Activated CD8-positive, alpha-beta memory T cell treated with anti-CD3 and anti-CD28 coated beads, Interleukin-2, amount 50 U/mL, for 24 hours (primary cell): ENCODE measurements at regions not wholly inside any gene's neighbourhood (a gene's known extent, or its start where the extent isn't known, plus 50 kb on each side); places are given as distances from the start of the nearest gene placed in this dataset.

ENCODE experiments used
- DNase-seq: peaks from one replicate; pipeline ENCODE4 v3.0.0-alpha.2; 2020; ENCODE audit errors: extremely low read depth

GRCh38 chr21:38984982-38985567 lies 179.3 kb downstream of the ETS2 start:
- no peak for DNase-seq

GRCh38 chr21:38984568-38984967 lies 178.8 kb downstream of the ETS2 start:
- no peak for DNase-seq

DNA sequence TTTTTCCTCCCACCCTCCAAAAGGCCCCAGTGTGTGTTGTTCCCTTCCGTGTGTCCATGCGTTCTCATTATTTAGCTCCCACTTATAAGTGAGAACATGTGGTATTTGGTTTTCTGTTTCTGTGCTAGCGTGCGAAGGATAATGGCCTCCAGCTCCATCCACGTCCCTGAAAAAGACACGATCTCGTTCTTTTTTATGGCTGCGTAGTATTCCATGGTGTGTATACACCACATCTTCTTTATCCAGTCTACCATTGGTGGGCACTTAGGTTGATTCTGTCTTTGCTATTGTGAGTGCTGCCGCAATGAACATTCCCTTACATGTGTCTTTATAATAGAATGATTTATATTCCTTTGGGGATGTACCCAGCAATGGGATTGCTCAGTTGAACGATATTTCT lies 177.8 kb downstream of the ETS2 start:
- DNase-seq: no peak

DNA sequence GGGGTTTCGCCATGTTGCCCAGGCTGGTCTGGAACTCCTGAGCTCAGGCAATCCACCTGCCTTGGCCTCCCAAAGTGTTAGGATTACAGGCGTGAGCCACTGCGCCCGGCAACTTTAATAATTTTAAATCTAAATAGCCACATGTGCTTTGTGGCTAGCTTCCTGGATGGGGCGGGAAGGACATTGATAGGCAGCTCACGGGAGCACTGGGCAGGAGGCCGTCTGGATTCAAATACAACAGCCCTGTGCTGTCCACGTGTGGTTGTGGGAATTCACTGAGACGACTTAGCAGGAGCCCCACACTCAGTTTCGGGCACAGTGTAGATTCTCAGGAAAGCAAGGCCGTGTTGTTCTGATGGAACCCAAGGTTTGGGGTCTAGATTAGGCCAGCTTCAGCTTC lies 177.1 kb downstream of the ETS2 start:
- DNase-seq: no peak

- DNase-seq: no peak
Observed at GRCh38 chr21:38982096-38982495, 176.4 kb downstream of the ETS2 start.

- DNase-seq: no peak
Observed at GRCh38 chr21:38980416-38981313, 174.9 kb downstream of the ETS2 start.

DNA sequence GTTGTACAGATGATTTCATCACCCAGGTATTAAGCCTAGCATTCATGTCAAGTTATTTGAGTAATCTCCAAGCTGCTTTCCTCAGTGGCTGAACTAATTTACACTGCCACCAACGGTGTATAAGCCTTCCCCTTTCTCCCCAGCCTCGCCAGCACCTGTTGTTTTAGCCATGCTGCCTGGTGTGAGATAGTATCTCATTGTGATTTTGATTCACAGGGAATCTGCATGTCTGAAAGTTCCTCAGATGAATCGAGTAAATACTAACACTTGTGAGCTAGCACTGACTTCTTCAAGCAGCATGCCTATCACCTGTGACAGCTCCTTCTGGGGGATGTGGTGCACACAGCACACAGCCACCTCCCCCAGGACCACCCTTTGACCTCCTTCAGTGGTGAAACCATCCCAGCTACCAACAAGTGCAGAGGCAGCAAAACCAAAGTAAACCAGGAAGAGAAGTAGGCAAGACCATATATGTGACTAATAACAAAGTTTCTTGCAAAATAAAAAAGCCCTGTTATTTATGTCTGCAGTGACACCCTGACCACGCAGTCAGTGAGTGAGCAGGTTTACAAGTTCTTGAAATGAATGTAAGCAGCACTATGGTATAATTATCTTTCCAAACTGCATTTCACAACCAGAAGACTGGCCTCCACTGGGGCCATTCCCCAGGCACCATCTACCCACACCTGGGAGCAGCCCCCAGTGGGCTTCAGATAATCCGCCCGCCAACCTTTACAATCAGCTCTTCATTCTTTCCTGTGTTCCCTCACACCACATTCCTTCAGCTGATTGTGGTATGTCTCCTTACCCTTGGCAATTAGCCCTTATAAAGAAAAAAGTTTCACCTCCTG lies 173.8 kb downstream of the ETS2 start:
- no peak for DNase-seq

- DNase-seq: no peak
Observed at GRCh38 chr21:38976900-38977299, 171.2 kb downstream of the ETS2 start.

DNA sequence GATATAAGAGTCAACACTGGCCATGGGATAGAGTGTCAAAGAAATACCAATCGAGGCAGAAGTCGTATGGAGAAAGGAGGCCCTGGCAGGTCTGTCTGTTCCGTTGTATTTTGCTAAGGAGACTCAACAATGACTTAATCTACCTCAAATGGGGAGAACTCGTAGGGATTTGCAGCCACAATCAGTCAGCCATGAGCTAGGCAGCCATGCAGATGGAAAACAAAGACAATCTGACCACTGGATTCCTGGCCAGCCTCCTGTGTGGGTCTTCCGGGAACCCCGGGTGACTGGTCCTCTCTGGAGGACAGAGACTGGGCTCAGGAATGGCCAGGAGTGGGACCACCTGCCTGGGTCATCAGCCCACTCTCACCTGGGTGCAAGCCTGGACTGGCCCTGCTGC lies 167.8 kb downstream of the ETS2 start:
- DNase-seq: no peak

DNA sequence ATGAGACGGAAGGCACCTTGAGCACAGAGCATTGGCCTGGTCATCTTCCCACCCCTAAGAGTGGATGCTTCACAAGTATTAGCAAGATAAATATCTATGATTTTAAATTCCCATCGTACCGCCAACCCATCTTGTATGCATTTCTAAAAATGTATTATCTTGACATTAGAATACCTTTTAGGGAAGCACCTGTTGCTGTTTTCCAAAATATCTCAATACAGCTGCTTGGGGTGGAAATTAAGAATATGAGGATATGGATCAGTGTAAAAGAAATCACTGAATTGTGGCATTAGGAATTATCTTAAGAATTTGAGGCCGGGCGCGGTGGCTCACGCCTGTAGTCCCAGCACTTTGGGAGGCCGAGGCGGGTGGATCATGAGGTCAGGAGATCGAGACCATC lies 166.3 kb downstream of the ETS2 start:
- DNase-seq: no peak

GRCh38 chr21:38970765-38971164 lies 165.0 kb downstream of the ETS2 start:
- DNase-seq: no peak

GRCh38 chr21:38968887-38969543 lies 163.3 kb downstream of the ETS2 start:
- no peak for DNase-seq

DNA sequence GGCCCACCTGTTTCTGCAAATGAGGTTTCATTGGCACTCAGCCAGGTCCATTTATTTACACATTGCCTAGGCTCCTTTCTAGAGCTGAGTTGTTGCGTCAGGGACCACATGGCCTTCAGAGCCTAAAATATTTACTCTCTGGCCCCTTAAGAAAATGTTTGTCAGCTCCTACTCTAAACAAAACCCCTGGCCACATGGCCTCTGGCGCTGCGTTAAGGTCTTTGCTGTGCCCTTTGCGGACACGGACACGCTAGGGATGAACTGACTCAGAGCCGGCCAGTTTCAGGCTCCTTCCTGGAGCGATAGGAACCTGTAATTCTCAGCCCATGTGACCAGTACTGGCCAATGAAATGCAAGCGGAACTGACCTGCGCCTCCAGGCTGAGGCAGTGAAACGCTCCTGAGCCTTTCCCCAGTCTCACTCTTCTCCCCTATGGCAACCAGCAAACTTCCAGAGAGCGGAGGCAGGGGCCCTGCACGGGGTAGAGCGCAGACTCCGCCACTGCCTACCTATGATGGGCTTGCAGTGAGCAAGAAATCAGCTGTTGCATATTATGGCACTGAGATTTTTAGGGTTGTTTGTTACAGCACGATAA lies 160.3 kb downstream of the ETS2 start:
- DNase-seq: no peak

- no peak for DNase-seq
Observed at GRCh38 chr21:38965241-38965640, 159.5 kb downstream of the ETS2 start.

GRCh38 chr21:38963006-38963405 lies 157.3 kb downstream of the ETS2 start:
- DNase-seq: no peak

- DNase-seq: no peak
Observed at GRCh38 chr21:38960251-38960650, 154.5 kb downstream of the ETS2 start.

DNA sequence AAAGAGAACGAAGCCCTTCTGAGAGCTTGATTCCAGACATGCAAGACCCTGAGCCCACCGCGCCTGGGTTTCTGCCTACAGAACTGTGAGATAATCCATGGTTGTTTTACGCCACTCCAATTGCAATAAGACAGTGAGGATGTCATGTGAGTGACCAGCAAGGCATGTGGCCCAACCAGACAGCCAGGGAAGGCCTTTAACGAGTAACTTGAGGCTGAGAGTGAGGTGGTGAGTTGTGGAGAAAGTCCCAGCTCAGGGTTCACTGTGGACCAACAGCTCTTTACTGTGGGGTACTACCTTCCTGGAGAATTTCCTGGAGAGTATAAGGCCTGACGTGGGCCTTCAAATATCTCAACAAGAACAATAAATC lies 153.9 kb downstream of the ETS2 start:
- DNase-seq: no peak

GRCh38 chr21:38958940-38959691 lies 153.4 kb downstream of the ETS2 start:
- DNase-seq: no peak

DNA sequence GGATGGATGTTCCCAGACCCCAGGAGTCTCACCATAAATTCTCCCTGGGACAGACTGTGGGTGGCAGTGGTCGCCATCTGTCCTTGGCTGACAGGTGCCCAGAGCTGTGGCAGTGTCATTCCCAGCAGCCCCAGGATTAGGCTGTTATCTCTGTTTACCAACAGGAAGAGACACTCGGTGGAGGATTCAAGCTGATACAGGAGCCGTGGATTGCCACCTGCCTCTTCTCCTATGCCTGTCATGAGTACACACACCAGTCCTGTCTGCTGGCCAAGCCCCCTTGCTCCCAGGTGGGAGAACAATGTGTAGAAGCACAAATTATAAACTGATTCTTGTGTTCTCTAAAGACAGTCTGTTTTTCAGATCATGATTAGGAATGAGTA lies 152.6 kb downstream of the ETS2 start:
- no peak for DNase-seq

- no peak for DNase-seq
Observed at GRCh38 chr21:38957575-38958322, 152.0 kb downstream of the ETS2 start.
